ENCODE measurements at regions not wholly inside any gene's neighbourhood (a gene's known extent, or its start where the extent isn't known, plus 50 kb on each side); places are given as distances from the start of the nearest gene placed in this dataset.

GRCh38 chr7:126215785-126216184 is 1037.0 kb downstream of the GRM8 start:
- H3K4me3 Mint-ChIP-seq (ENCODE audit: unreplicated experiment), result no peak overlapping the region
- no peaks in the 10 kb centered on the region for H3K4me1 Mint-ChIP-seq (ENCODE audit: unreplicated experiment)
- no peaks in the 10 kb centered on the region for H3K9me3 Mint-ChIP-seq (ENCODE audit: unreplicated experiment)
- no peaks in the 10 kb centered on the region for H3K36me3 Mint-ChIP-seq (ENCODE audit: low read depth, unreplicated experiment)
- no peak for TF ChIP-seq CTCF (IDR thresholded peaks at IDR 0.05; ENCODE audit: unreplicated experiment)
- no peaks in the 10 kb centered on the region for H3K27me3 Mint-ChIP-seq (ENCODE audit: unreplicated experiment)
- DNase-seq (ENCODE audit: low spot score), result no peak
- H3K27ac Mint-ChIP-seq (ENCODE audit: unreplicated experiment), result no peak overlapping the region

DNA sequence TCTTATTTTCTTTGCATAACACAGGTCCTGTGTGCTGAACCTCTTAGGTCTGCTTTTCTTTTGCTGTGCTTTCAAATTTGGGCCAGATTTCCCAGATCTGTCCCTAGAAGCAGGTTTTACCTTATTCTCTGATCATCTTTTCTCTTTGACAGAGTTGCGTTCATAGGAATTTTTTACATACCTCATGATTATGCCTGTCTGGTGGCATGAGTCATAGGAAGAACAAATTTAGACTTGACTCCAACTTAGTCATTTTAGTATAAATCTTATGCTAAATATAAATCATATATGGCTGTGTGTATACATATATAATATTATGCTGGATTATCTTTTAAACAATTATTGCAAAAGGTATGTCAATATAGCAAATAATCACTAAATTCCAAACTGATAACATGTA is 1038.9 kb downstream of the GRM8 start:
- Mint-ChIP-seq H3K36me3 (ENCODE audit: low read depth, unreplicated experiment) (no peaks in the 10 kb centered on the region), H3K27ac (ENCODE audit: unreplicated experiment) (no peak overlapping the region), H3K9me3 (ENCODE audit: unreplicated experiment) (no peaks in the 10 kb centered on the region), H3K4me1 (ENCODE audit: unreplicated experiment) (no peaks in the 10 kb centered on the region), H3K4me3 (ENCODE audit: unreplicated experiment) (no peak overlapping the region), H3K27me3 (ENCODE audit: unreplicated experiment) (no peaks in the 10 kb centered on the region)
- no peak for DNase-seq (ENCODE audit: low spot score)
- TF ChIP-seq CTCF (IDR thresholded peaks at IDR 0.05; ENCODE audit: unreplicated experiment), result no peak

- no peaks in the 10 kb centered on the region for H3K27me3 Mint-ChIP-seq (ENCODE audit: unreplicated experiment)
- no peak for TF ChIP-seq CTCF (IDR thresholded peaks at IDR 0.05; ENCODE audit: unreplicated experiment)
- H3K4me1 Mint-ChIP-seq (ENCODE audit: unreplicated experiment), result no peaks in the 10 kb centered on the region
- no peaks in the 10 kb centered on the region for H3K9me3 Mint-ChIP-seq (ENCODE audit: unreplicated experiment)
- no peak for DNase-seq (ENCODE audit: low spot score)
- H3K27ac Mint-ChIP-seq (ENCODE audit: unreplicated experiment), result no peak overlapping the region
- no peaks in the 10 kb centered on the region for H3K36me3 Mint-ChIP-seq (ENCODE audit: low read depth, unreplicated experiment)
- no peak overlapping the region for H3K4me3 Mint-ChIP-seq (ENCODE audit: unreplicated experiment)
Observed at GRCh38 chr7:126211875-126212274, 1040.9 kb downstream of the GRM8 start.

- TF ChIP-seq CTCF (IDR thresholded peaks at IDR 0.05; ENCODE audit: unreplicated experiment), result no peak
- H3K9me3 Mint-ChIP-seq (ENCODE audit: unreplicated experiment), result no peaks in the 10 kb centered on the region
- H3K27ac Mint-ChIP-seq (ENCODE audit: unreplicated experiment), result no peak overlapping the region
Observed at GRCh38 chr7:126210707-126211106, 1042.0 kb downstream of the GRM8 start.

GRCh38 chr7:126203185-126203584 is 1049.6 kb downstream of the GRM8 start:
- no peak for DNase-seq (ENCODE audit: low spot score)
- H3K27ac Mint-ChIP-seq (ENCODE audit: unreplicated experiment), result no peak overlapping the region

More at GRCh38 chr7:126210707-126211106, 1042.0 kb downstream of the GRM8 start:
- H3K4me3 Mint-ChIP-seq (ENCODE audit: unreplicated experiment), result no peak overlapping the region
- no peaks in the 10 kb centered on the region for H3K4me1 Mint-ChIP-seq (ENCODE audit: unreplicated experiment)
- DNase-seq (ENCODE audit: low spot score), result no peak
- no peaks in the 10 kb centered on the region for H3K27me3 Mint-ChIP-seq (ENCODE audit: unreplicated experiment)
- H3K36me3 Mint-ChIP-seq (ENCODE audit: low read depth, unreplicated experiment), result no peaks in the 10 kb centered on the region

More at GRCh38 chr7:126203185-126203584, 1049.6 kb downstream of the GRM8 start:
- Mint-ChIP-seq H3K4me1 (ENCODE audit: unreplicated experiment) (no peaks in the 10 kb centered on the region), H3K27me3 (ENCODE audit: unreplicated experiment) (no peaks in the 10 kb centered on the region), H3K4me3 (ENCODE audit: unreplicated experiment) (no peak overlapping the region), H3K9me3 (ENCODE audit: unreplicated experiment) (no peaks in the 10 kb centered on the region), H3K36me3 (ENCODE audit: low read depth, unreplicated experiment) (no peaks in the 10 kb centered on the region)
- no peak for TF ChIP-seq CTCF (IDR thresholded peaks at IDR 0.05; ENCODE audit: unreplicated experiment)
